Right lung (tissue), 2 donors: ENCODE measurements at regions not wholly inside any gene's neighbourhood (a gene's known extent, or its start where the extent isn't known, plus 50 kb on each side); places are given as distances from the start of the nearest gene placed in this dataset.
"Not testable (repeated sequence)": the region's sequence is repeated elsewhere in the genome, so short reads cannot be mapped to it uniquely, and the experiment has no call there.

Source experiments
- DNase-seq, 2 donors: peaks; one replicate each; pipeline ENCODE4 v3.0.0-alpha.2; 2013

DNA sequence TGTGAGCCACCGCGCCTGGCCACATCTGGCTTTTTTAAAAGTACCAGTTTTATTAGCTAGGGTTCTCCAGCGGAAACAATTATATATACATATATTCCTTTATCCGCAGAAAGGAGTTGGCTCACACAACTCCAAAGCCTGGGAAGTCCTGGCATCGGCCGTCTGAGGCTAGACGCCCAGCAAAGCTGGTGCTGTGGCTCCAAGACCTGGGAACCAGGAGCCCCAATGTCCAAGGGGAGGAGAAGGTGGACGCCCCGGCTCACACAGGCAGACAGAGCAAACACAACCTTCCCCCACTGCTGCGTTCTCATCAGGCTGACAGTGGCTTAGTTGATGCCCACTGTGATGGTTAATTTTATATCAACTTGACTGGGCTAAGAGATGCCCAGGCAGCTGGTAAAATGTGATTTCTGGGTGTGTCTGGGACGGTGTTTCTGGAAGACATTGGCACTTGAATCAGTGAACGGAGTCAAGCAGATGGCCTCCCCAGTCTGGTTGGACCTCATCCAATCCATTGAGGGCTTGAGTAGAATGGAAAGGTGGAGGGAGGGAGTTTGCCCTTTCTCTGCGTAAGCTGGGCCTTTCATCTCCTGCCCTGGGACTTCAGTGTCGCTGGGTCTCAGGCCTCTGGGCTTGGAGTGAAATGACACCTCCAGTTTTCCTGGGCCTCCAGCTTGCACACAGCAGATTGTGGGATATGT is 904.4 kb downstream of the BRD1 start:
- no peak for DNase-seq

DNA sequence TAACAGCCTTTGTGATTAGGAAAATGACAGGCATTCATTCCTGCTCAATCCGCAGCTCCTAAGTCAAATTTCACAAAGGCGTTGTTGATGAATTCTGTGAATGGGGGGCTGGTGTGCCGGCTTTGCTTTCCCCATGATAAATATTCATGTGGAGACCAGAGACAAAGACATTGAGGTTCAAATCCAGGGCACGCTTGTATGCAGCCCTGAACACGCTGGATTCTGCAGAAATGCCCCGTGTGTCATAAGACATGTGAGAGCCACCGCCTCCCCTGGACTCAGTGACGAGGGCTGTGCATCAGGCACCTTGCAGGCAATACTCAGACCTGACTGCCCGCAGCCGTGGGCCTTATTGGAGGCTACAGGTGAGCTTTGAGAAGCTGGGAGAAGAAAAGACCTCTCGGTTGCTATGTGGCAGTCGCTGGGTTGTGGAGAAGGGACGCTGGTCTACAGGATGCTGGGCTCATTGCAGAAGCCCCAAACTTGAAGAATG is 906.2 kb downstream of the BRD1 start:
- DNase-seq: no peak

DNA sequence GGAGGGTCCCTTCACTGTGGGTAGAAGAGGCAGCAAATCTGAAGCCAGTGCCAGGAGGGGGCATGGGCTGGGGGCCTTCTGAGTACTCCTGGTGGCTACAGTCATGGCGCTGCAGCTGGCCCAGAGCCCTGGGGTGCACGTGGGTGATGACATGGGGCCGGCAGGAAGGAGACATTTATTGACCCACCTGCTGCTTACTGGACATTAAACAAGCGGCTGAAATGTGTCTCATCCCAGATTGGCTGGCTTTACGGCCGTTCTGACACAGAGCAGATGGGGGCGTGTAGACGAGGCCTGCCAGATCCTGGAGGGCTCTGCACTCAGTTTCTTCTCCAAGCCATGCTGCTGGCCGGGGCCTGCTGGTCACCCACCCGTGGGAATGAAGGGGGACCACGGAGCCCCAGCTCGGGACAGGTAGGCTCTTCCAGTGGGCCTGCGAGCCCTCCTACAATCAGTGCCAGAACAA is 906.9 kb downstream of the BRD1 start:
- DNase-seq: no peak

DNA sequence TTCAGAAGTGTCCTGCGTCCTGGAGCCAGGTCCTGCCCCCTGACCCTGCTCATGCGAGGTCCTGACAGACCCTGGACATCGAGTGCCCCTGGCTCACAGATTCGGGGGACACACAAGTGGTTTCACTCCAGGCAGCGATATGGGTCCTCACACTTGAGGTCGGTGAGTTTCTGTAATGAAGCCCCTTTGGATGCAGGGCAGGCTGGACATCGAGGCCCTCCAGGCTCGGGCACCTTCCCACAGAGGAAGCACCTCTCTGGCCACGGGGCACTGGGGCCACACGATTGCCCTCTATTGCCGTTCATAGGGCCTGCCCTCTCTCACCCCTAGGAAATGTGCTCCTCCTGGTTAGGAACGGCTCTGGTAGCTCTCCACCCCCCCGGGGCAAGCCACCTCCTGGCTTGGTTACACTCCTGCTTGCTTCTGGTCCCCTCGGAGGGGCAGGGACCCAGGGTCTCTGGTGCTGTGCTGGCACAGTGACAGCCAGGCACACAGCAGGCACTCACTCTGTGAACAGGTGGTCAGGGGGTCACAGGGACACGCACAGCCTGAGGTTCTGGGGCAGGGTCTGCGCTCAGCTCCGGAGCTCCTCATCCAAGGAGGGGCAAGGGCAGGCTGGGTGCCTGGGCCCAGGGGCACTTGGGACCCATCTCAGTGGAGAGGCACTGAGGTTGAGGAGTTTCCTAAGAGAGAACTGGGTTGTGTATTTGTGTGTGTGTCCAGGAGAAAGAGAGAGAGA is 907.7 kb downstream of the BRD1 start:
- DNase-seq: no peak

DNA sequence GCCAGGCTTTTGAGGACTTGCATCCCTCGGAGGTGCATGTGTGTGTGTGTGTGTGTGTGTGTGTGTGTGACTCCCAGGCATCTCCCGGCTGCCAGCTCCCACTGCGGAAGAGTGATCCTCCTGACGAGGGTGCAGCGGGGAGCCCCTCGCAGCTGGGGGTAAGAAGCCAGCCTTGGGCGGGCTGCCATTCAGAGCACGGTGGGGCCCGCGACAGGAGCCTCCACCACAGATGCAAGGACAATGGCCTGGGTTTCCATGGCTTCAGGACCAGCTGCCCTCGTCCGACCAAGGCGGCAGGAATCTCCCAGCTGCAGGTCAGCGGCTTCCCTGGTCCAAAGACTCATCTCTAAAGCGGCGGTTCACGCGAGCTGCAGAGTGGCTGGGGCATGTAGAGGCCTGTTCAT is 908.5 kb downstream of the BRD1 start:
- DNase-seq: no peak

DNA sequence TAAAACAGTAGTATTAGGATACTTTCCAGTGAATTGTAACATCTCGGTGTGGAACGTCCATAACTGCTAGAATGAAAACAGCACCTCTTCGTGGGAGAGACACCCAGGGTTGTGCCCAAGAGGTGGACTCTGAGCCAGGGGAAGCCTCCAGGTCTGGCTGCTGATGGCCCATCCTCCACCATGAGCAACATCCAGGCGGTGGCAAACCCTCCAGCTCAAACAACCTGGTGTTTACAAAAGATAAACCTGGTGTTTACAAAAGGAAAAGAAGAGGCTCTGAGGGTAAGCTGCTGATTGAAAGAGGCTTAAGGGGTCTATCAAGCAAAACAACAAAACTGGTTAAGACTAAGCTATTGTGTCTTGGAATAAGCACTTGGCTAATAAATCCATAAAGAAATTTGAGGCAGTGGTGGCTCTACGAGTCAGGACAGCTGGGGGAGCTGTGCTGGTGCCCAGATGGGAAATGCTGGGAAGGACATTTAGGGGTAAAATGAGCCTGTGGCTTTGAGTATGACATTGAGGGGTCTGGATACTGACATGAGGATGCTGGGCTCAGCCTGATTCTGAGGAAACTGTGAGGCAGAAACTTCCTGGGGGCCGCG is 909.0 kb downstream of the BRD1 start:
- DNase-seq: no peak

DNA sequence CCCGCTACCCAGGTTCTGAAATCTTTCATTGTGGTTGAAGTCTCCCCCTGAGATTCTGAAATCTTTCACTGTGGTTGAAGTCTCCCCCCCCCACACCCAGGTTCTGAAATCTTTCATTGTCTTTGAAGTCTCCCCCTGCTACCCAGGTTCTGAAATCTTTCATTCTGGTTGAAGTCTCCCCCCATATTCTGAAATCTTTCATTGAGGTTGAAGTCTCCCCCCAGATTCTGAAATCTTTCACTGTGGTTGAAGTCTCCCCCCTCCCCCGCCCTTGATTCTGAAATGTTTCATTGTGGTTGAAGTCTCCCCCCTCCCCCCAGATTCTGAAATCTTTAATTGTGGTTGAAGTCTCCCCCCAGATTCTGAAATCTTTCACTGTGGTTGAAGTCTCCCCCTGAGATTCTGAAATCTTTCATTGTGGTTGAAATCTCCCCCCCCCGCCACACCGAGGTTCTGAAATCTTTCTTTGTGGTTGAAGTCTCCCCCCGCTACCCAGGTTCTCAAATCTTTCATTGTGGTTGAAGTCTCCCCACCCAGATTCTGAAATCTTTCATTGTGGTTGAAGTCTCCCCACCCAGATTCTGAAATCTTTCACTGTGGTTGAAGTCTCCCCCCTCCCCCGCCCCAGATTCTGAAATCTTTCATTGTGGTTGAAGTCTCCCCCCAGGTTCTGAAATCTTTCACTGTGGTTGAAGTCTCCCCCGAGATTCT is 915.2 kb downstream of the BRD1 start:
- not testable (repeated sequence) for DNase-seq

DNA sequence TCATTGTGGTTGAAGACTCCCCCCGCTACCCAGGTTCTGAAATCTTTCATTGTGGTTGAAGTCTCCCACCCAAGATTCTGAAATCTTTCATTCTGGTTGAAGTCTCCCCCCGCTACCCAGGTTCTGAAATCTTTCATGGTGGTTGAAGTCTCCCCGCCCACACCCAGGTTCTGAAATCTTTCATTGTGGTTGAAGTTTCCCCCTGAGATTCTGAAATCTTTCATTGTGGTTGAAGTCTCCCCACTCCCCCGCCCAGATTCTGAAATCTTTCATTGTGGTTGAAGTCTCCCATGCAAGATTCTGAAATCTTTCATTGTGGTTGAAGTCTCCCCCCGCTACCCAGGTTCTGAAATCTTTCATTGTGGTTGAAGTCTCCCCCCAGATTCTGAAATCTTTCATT is 916.0 kb downstream of the BRD1 start:
- DNase-seq: not testable (repeated sequence)

DNA sequence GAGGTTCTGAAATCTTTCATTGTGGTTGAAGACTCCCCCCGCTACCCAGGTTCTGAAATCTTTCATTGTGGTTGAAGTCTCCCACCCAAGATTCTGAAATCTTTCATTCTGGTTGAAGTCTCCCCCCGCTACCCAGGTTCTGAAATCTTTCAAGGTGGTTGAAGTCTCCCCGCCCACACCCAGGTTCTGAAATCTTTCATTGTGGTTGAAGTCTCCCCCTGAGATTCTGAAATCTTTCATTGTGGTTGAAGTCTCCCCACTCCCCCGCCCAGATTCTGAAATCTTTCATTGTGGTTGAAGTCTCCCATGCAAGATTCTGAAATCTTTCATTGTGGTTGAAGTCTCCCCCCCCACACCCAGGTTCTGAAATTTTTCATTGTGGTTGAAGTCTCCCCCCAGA is 916.6 kb downstream of the BRD1 start:
- not testable (repeated sequence) for DNase-seq

DNA sequence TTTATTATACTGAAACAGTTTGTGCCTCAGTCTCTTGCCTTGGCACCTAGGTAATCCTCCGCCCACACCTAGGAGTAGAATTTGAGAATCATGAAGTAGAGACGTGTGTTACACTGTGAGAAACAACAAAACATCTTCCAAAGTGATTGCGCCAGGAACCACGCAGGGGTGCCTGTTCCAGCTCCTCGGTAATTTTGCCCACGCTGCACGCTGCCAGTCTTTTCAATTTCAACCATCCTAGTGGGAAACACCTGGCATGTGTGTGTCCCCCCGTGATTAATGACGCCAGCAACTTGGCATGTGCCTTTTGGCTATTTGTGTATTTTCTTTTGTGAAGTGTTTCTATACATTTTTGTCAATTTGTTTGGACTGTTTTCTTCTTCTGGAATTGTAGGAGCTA is 919.1 kb downstream of the BRD1 start:
- DNase-seq: no peak

DNA sequence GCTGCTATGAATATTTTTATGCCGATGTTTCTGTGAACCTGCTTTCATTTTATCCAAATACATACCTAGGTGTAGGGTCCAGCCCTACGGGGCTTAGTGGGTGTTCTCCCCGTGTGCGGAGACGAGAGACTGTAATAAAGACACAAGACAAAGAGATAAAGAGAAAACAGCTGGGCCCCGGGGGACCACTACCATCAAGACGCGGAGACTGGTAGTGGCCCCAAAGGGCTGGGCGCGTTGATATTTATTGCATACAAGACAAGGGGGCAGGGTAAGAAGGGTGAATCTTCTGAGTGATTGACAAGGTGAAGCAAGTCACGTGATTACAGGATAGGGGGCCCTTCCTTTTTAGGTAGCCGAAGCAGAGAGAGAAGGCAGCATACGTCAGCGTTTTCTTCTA is 920.1 kb downstream of the BRD1 start:
- no peak for DNase-seq

DNA sequence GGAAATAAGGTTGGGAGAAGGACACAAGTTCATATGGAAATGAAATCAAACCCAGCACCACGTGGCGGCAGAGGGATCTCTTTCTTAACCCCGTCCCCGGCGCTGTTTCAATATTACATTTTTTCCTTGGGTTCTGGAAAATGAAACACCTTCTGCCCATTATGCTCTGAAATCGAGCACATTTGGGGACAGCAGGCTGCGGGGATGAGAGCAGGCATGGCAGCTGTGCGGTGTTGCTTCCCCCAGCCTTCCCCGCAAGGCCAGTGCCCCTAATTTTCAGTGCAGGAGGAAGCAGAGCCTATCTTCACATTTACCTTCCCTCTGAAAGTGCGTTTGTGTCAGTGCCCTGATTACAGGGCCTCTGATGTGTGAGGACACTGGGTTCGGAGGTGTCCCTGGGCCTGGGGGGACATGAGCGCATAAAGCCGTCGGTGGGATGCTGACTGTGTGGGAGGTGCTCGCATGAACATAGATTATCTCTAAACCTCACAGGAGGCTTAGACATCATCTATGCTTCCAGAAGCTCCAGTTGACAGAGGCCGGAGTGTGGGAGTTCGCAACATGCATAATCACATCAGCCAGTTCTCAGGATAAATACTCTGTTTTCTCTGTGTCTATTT is 921.3 kb downstream of the BRD1 start:
- DNase-seq: no peak

DNA sequence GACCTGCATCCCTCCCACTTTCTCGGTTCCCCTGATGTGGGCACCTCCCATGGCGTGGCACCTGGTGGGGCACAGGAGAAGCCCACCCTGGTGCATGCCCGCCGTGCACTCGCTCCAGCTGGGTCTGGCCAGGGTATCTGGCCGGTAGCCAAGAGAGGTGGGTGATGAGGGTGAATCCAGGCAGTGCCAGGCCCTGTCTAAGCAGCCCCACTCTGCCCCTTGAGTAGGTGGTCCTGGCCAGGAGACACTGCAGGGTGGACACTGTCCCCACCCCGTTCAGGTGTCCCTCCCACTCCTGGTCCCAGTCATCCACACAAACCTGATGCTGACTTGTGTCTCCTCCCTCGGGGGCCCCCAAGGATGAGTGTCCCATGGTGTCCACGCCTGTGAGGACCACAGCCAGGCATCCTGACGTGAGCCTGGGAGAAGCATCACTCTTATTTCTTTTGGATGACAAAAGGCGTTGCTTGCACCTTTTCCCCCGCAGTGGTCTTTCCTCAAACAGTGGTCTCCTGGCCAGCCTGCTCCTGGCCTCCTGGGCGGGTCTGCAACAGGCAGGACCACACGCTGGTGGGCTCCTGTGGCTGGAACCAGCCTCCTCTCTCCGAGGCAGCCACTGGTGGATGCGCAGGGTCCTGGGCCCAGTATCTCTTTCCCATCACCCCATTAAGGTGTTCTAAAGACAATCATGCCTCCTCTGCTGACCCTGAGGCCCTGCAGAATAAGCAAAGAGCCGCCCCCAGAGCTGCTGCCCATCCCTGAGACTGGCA is 922.3 kb downstream of the BRD1 start:
- no peak for DNase-seq

DNA sequence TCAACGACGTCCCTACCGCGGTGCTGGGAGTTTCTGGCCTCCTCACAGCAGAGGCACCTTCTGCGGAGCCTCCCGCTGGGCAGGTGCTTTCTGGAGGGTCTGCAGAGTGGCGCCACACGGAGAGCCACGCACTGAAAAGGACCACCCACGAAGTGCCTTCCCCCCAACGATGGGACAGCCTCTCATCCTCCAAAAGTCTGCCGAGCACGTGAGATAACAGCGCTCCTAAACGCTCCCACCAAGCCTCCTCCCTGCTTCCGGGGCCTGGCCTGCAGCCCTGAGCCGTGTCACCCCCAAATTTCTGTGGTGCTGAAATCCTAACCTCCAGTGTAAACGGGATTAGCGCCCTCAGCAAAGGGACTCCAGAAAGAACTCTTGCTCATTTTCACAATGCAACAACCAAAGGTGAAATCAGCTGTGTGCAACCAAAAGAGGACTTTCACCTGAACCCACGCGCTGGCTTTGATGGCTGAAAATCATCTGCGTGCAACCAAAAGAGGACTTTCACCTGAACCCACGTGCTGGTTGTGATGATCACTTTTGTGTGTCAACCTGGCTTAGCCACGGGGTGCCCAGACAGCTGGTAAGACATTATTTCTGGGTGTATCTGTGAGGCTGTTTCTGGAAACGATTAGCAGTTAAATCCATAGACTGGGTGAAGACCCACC is 924.6 kb downstream of the BRD1 start:
- DNase-seq: no peak

DNA sequence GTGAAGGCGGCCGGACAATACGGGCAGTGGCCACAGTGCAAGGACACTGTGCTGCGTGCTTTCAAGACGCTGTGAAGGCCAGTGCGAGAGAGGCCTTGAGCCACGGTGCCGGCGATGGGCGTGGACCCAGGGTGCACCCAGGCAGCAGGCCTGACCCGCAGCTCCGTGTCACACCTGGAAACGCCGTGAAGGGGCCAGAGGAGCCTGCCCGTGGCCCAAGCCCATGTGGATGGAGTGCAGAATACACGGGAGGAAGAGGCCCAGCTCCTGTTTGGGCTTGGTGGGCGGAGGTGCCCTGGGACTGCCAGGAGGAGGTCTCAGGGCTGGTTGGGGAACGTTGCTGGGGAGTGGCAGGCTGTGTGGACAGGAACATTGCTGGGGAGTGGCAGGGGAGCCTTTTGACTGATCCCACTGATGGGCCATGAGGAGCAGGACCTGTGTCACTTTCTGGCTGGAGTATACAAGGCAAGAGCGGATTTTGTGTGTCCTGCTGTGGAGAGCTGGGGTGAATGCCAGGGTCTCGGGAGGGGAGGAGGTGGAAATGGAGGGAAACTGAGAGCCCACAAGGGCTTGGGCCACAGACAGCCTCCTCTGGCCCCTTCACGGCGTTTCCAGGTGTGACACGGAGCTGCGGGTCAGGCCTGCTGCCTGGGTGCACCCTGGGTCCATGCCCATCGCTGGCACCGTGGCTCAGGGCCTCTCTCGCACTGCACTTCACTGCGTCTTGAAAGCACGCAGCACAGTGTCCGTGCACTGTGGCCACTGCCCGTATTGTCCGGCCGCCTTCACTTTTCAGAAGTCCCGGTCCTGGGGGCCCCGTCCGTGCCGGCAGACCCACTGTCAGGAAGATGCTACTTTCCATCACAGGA is 925.4 kb downstream of the BRD1 start:
- DNase-seq: no peak

DNA sequence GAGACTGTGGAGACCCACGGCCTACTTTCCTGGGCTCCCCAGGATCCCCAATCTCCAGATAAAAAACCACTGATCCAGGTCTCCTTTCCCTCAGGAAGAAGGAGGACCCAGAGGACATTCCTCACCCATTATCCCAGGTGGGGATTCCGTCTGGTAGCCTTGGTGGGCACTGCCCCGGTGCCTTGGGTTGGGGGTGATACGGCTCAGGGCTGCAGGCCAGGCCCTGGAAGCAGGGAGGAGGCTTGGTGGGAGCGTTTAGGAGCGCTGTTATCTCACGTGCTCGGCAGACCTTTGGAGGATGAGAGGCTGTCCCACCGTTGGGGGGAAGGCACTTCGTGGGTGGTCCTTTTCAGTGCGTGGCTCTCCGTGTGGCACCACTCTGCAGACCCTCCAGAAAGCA is 926.3 kb downstream of the BRD1 start:
- no peak for DNase-seq

DNA sequence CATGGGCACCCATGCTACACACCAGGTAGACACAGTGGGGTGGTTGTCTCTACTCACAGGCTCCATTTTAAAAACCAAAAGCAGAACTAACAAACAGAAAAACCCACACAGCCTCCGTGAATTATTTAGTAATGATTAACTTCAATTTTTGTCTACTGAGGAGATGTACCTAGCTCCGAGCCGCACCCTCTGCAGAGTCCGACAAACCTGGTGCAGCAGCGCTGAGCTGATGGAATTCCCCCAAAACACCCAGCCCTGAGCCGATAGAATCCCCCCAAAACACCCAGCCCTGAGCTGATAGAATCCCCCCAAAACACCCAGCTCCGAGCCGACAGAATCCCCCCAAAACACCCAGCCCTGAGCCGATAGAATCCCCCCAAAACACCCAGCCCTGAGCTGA is 927.0 kb downstream of the BRD1 start:
- no peak for DNase-seq

DNA sequence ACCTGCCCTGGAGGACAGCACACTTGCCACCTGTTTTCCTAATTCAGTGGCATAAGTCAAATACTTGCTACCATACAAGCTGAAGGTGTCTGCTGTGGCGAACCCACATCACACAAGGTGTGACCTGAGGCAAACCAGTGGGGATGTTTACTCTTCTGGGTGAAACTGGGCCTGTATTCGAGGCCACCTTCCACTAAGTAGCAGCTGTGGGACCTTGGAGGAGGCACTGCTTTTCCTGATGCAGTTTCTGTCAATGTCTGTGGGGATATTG is 927.4 kb downstream of the BRD1 start:
- DNase-seq: no peak

DNA sequence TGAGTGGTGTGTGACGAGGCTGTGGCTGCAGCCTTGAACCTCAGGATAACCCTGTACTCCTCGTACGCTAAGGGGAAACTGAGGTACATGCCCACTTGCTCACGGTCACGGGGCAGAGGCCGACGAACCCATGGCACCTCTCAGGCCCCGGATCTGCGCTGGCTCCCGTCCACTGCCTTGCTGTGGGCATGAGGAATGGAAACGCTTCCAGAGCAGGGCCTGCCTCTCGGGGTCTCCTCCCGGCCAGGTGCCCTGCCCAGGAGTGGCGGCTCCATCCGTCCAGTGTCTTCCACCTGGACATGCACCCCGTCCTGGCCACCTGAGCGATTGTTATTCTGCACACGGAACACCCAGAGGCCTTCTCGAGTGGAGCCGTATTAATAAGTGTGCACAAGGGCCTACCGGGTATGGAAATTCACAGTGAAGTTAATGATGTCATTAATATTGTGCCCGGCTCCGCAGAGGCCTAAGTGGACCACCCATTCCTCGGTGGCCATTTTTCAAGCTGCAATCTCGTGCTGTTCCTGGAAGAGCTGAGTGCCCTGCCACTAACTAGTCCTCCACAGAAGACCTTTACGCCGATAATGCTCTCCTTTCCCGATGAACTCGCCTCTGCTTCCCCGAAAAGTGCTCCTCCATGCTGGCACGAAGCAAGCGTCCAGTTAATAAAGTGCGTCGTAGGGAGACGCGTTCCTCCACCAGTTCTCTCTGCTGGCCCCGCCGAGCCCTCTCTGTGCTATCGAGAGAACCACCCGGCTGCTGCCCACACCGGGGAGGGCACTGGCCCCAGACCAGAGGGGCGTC is 927.9 kb downstream of the BRD1 start:
- no peak for DNase-seq
